Prostate gland (tissue), 2 donors: ENCODE measurements at regions not wholly inside any gene's neighbourhood (a gene's known extent, or its start where the extent isn't known, plus 50 kb on each side); places are given as distances from the start of the nearest gene placed in this dataset.
"Not testable (repeated sequence)": the region's sequence is repeated elsewhere in the genome, so short reads cannot be mapped to it uniquely, and the experiment has no call there.

Source experiments
- DNase-seq: peaks from one replicate; pipeline ENCODE4 v3.0.0-alpha.2; 2019; ENCODE audit warnings: low spot score
- H3K27ac ChIP-seq, 2 donors: fragments of 200-600 bp; sonication (generic); 2 replicates each; pipeline ENCODE4 v1.5.1; 2017 to 2019
- H3K27me3 ChIP-seq: fragments of 200-600 bp; sonication (generic); replicated peaks from 2 replicates; pipeline ENCODE4 v1.5.1; 2019; ENCODE audit not compliant: insufficient read depth
- H3K36me3 ChIP-seq, 2 donors: fragments of 200-600 bp; sonication (generic); 1 replicate in 1 of 2; 2 replicates in 1 of 2; pipeline versions ENCODE4 v1.5.1 to v1.8.1; 2017 to 2019
- H3K4me1 ChIP-seq: fragments of 200-600 bp; sonication (generic); replicated peaks from 2 replicates; pipeline ENCODE4 v1.5.1; 2019
- H3K4me3 ChIP-seq, 2 donors: fragments of 200-600 bp; sonication (generic); 2 replicates each; pipeline ENCODE4 v1.5.1; 2017 to 2019
- H3K9me3 ChIP-seq: fragments of 200-600 bp; sonication (generic); 2 replicates; pipeline ENCODE4 v1.5.1; 2017
- CTCF ChIP-seq, 4 experiments: fragments of 200-600 bp in 2 of 4; fragments of 450-650 bp in 2 of 4; sonication (generic) in 2 of 4; IDR thresholded peaks; 1 replicate in 3 of 4; 2 replicates in 1 of 4; pipeline ENCODE4 v1.5.1; 2016 to 2019; ENCODE audit warnings: antibody characterized with exemption in 4 of 4, mild to moderate bottlenecking in 2 of 4, moderate library complexity in 2 of 4
- POLR2A ChIP-seq: fragments of 450-650 bp; IDR thresholded peaks from one replicate; pipeline ENCODE4 v1.6.1; 2016; ENCODE audit warnings: antibody characterized with exemption, mild to moderate bottlenecking
- POLR2AphosphoS5 ChIP-seq: sonication (generic); formaldehyde crosslinking; IDR thresholded peaks from one replicate; pipeline ENCODE4 v1.6.1; 2017; ENCODE audit warnings: antibody characterized with exemption
- WGBS: methylation state at CpG from one replicate; pipeline ENCODE4 v1.1.5; 2018; 5-methylcytosine and 5-hydroxymethylcytosine counted together
- intact Hi-C: fragments of 100-400 bp; cut with DNase I; formaldehyde crosslinking; loops from one replicate; pipeline ENCODE4 v1.14.2; 2022

- Histone ChIP-seq H3K27me3 (no peaks in the 10 kb centered on the region), H3K4me3 (no peak overlapping the region), H3K9me3 (no peaks in the 10 kb centered on the region), H3K4me1 (no peaks in the 10 kb centered on the region), H3K27ac (no peak overlapping the region), H3K36me3 (no peaks in the 10 kb centered on the region)
- intact Hi-C loops: loop anchor here (5.0 kb wide), 1 partner anchor 100 kb away; no protein-coding TSS in a partner anchor
- no peak for TF ChIP-seq POLR2AphosphoS5
- 87% methylated on average over 27 of the region's 28 CpGs for WGBS
- no peak for DNase-seq
Observed at GRCh38 chr12:114817571-114818425, 133.8 kb upstream of the TBX3 start.

GRCh38 chr12:114815026-114815795 is 131.2 kb upstream of the TBX3 start:
- Histone ChIP-seq H3K27me3 (no peaks in the 10 kb centered on the region), H3K27ac (no peak overlapping the region), H3K36me3 (no peaks in the 10 kb centered on the region), H3K4me3 (no peak overlapping the region), H3K9me3 (no peaks in the 10 kb centered on the region), H3K4me1 (no peaks in the 10 kb centered on the region)
- 94% methylated on average over 10 of the region's 10 CpGs for WGBS
- DNase-seq: no peak
- intact Hi-C loops: loop anchor here (5.0 kb wide), 1 partner anchor 102 kb away; no protein-coding TSS in a partner anchor
- TF ChIP-seq POLR2A: no peak
- no peak for TF ChIP-seq POLR2AphosphoS5
- no peak for TF ChIP-seq CTCF (IDR thresholded peaks at IDR 0.05)

- no peaks in the 10 kb centered on the region for H3K27me3 ChIP-seq
- peak overlapping the region; percentile 68 to 76 for H3K27ac ChIP-seq
- WGBS: 14% methylated on average over 19 of the region's 19 CpGs
- H3K4me1 ChIP-seq: no peaks in the 10 kb centered on the region
- TF ChIP-seq CTCF (IDR thresholded peaks at IDR 0.05) (no peak), POLR2A (no peak), POLR2AphosphoS5 (peak; percentile 67)
- intact Hi-C loops: no loop called here
- H3K4me3 ChIP-seq: peak overlapping the region in 1 of 2 donors; percentile 1
- peak; percentile 51 for DNase-seq
- no peaks in the 10 kb centered on the region for H3K36me3 ChIP-seq
- H3K9me3 ChIP-seq: no peaks in the 10 kb centered on the region
Observed at GRCh38 chr12:114812858-114813761, 129.1 kb upstream of the TBX3 start.

GRCh38 chr12:114812384-114812783 is 128.4 kb upstream of the TBX3 start:
- Histone ChIP-seq H3K9me3 (no peaks in the 10 kb centered on the region), H3K36me3 (no peaks in the 10 kb centered on the region), H3K4me3 (no peak overlapping the region), H3K4me1 (no peaks in the 10 kb centered on the region), H3K27me3 (no peaks in the 10 kb centered on the region), H3K27ac (peak overlapping the region; percentile 68 to 76)
- TF ChIP-seq POLR2AphosphoS5 (no peak), CTCF (IDR thresholded peaks at IDR 0.05) (no peak), POLR2A (no peak)
- 63% methylated on average over 4 of the region's 4 CpGs for WGBS
- intact Hi-C loops: no loop called here
- DNase-seq: no peak

- H3K36me3 ChIP-seq: no peaks in the 10 kb centered on the region
- DNase-seq: no peak
- H3K27ac ChIP-seq: no peak overlapping the region
- TF ChIP-seq POLR2AphosphoS5 (no peak), CTCF (IDR thresholded peaks at IDR 0.05) (no peak), POLR2A (no peak)
- H3K4me3 ChIP-seq: no peak overlapping the region
- no peaks in the 10 kb centered on the region for H3K4me1 ChIP-seq
- H3K27me3 ChIP-seq: no peaks in the 10 kb centered on the region
- 69% methylated on average over 5 of the region's 5 CpGs for WGBS
- intact Hi-C loops: no loop called here
- no peaks in the 10 kb centered on the region for H3K9me3 ChIP-seq
Observed at GRCh38 chr12:114809097-114809496, 125.1 kb upstream of the TBX3 start.

GRCh38 chr12:114801381-114801780 is 117.4 kb upstream of the TBX3 start:
- WGBS: 89% methylated on average over 3 of the region's 3 CpGs

GRCh38 chr12:114800566-114800965 is 116.6 kb upstream of the TBX3 start:
- H3K36me3 ChIP-seq, intact Hi-C loops, H3K4me3 ChIP-seq, H3K4me1 ChIP-seq, DNase-seq, H3K27ac ChIP-seq, H3K9me3 ChIP-seq, H3K27me3 ChIP-seq: not testable (repeated sequence)
- 82% methylated on average over 8 of the region's 8 CpGs for WGBS

More at GRCh38 chr12:114801381-114801780, 117.4 kb upstream of the TBX3 start:
- H3K27me3 ChIP-seq, H3K27ac ChIP-seq, H3K36me3 ChIP-seq, H3K9me3 ChIP-seq, H3K4me1 ChIP-seq, H3K4me3 ChIP-seq, intact Hi-C loops, DNase-seq: not testable (repeated sequence)
